ENCODE measurements at regions not wholly inside any gene's neighbourhood (a gene's known extent, or its start where the extent isn't known, plus 50 kb on each side); places are given as distances from the start of the nearest gene placed in this dataset.
"Not testable (repeated sequence)": the region's sequence is repeated elsewhere in the genome, so short reads cannot be mapped to it uniquely, and the experiment has no call there.

- not testable (repeated sequence) for DNase-seq
Observed at GRCh38 chr12:9304540-9304939, 96.3 kb upstream of the PZP start.

- DNase-seq, result not testable (repeated sequence)
Observed at GRCh38 chr12:9295872-9296271, 87.7 kb upstream of the PZP start.

GRCh38 chr12:9294072-9294620 is 86.0 kb upstream of the PZP start:
- not testable (repeated sequence) for DNase-seq

DNA sequence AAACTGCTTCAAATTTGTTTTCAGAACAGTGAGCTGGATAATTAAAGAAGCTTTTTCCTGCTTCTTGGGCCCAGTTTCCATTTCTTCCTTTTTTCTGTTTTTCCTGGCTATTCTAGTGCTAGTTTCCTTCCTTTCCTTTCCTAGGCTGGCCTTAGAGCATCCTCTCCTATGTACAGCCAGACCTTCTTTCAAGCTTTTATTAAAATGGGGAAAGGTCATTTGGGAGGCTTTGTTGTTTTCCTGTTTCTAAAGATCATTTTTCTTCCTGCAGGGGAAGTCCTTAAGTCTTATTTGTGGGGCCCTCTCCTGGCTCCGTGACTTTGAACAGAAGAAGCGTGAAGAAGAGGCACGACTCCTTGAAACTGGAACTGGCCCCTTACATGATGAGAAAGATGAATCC is 85.2 kb upstream of the PZP start:
- DNase-seq, result not testable (repeated sequence)

DNA sequence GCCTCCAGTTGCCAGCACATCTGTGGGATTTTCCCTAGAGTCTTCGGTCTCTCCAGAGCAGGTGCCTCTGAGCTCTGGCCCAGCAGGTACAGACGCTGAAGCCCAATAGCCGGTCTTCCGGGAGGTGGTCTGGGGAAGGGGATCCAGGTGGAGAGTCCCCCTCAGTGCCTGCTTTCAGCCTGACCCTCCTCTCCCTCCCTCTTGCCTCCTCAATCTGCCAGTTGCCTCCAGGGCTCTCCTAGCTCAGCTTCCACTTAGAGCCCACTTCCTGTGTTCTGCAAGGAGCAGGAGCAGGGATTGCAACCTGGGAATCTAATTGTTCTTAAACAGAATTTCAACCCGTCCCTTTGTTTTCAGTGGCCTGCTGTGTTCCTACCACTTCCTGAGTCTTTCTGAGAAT is 81.8 kb upstream of the PZP start:
- DNase-seq, result not testable (repeated sequence)

- DNase-seq, result not testable (repeated sequence)
Observed at GRCh38 chr12:9284724-9285123, 76.5 kb upstream of the PZP start.

DNA sequence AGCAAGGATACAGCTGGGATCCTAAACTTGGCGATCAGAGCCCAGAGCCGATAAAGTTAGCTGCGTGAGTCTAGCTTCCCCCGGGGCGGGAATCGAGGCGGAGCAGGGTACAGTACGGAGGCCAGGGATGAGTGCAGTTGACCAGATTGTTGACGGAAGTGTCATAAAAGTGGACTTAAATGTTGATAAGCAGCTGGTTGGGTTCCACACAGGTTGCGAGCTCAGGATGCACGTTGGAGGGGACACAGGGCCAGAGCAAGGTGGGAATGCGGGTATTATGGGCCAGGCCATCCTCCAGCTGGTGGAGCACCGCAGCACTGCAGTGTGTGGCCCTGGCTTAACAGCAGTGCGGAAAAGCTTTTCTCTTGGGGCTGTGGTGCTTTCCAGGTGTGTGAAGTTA is 76.0 kb upstream of the PZP start:
- DNase-seq, result not testable (repeated sequence)

DNA sequence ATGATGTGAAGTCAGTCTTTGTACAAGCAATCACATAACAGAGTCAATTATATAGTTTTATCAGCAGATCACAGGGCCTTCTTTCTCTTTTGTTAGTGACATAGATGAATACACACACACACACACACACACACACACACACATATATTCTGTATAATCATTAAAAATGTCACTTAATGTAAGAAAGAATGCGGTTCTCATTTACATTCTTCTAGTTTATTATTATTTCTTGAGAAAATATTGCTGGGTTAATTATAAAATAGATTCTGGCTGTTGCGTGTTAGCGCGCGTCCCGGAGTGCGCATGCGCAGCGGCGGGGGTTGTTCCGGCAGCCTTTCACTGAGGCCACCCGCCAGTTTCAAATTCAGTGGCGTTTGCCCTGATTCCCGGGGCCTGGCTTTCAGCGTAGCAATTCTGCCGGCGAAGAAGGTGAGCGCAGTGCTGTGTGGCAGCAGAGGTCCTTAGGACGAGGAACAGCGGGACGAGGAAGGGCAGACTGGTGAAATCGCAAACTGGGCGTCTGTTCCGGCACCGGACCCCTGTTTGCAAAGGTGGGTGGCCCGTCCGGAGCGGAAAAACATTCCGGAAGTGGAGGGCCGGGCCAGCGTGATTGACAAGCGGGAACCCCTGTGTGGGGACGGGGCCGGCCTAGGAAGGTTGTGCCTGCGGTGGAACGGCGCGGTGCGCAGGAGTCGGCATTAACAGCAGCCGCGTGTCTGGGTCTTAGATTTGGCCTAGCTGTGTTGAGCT is 75.3 kb upstream of the PZP start:
- peak; percentile 80 for DNase-seq

DNA sequence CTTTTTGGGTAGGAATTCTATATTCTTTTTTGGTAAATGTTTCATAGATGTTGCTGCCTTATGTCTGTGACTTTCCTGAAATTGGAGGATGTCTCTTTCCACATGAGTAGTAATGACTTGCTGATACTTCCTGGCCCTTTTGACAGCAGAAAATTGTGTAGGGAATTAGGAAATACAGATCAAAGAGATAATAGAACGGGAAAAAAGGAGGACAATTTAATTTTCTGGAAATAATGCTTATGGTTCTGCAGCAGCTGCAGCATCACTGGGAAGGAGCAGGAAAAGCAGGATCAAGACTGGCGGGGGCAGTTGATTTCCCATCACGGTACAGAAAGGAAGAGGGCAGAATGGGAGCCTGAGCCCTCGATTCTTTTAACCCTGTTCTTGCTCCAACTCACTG is 68.8 kb upstream of the PZP start:
- DNase-seq, result no peak

DNA sequence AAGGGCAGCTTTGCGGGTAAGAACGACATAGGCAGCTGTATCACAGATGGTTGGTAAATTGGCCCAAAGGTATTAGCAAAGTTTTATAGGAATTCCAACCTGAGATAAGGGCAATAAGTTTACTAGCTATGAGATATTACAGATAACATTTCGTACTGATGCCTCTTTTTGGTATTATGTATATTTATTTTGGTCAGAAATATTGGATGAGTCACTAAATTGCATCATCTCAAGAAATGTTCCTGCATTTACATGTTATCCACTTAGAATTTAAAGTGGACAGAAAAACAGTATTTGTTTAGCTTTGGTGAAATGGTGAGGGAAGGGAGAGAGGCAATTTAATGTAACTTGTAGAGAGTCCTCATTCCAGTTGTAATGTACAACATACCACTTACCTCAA is 65.1 kb upstream of the PZP start:
- DNase-seq, result no peak

- DNase-seq, result no peak
Observed at GRCh38 chr12:9271875-9272274, 63.7 kb upstream of the PZP start.

- no peak for DNase-seq
Observed at GRCh38 chr12:9264546-9264945, 56.4 kb upstream of the PZP start.

DNA sequence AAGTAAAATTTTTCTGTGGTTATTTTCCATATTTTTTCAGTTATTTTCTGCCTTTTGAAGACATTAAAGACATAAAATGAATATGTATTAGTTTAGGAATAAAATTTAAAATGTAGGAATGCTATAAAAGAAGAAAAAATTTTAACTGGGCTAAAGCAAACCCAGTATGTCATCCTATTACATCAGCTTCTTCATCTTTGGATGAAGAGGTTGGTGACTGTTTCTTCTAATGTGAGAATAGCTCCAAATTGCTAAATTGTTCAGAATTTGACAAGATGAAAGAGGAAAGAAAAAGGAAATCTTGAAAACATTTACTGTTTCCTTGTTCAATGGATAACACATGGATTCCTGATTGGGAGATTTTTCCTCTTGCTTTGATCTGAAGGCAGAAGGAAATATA is 52.7 kb upstream of the PZP start:
- no peak for DNase-seq

GRCh38 chr12:9258676-9259075 is 50.5 kb upstream of the PZP start:
- DNase-seq, result no peak

Data from midbrain (tissue), 1 donor.